H1 (cell line): ENCODE measurements at regions not wholly inside any gene's neighbourhood (a gene's known extent, or its start where the extent isn't known, plus 50 kb on each side); places are given as distances from the start of the nearest gene placed in this dataset.

Source experiments
- CTCF ChIA-PET: fragments of 300-600 bp; sonication (Branson Sonifier 250); formaldehyde crosslinking; loops from one replicate; lab custom pipeline; 2021; ENCODE audit not compliant: partially characterized antibody; lab: Charles Lee
- POLR2A ChIA-PET: fragments of 300-600 bp; sonication (Branson Sonifier 250); formaldehyde crosslinking; loops from one replicate; lab custom pipeline; 2021; ENCODE audit warnings: inconsistent platforms; ENCODE audit not compliant: partially characterized antibody; lab: Charles Lee
- DNase-seq, 2 experiments: peaks; one replicate each; pipeline versions ENCODE4 v3.0.0 to v3.0.0-alpha.2; 2010 to 2022; ENCODE audit warnings: low spot score in 2 of 2, low read depth in 1 of 2, mixed read lengths in 1 of 2
- FAIRE-seq: peaks from 2 replicates; lab custom pipeline; 2011; peaks lifted over from hg19 to GRCh38; lab: Jason Lieb, UNC
- H2AFZ ChIP-seq: 2 replicates; pipeline ENCODE4 v1.8.1; 2012; ENCODE audit warnings: low read length, inconsistent platforms
- H2AK5ac ChIP-seq: 2 replicates; pipeline ENCODE4 v1.6.1; 2013; ENCODE audit warnings: low read depth, low read length
- H2BK120ac ChIP-seq: replicated peaks from 2 replicates; pipeline ENCODE3; 2013; ENCODE audit warnings: low read depth, low read length, inconsistent platforms
- H2BK12ac ChIP-seq: 2 replicates; pipeline ENCODE4 v1.6.1; 2013; ENCODE audit warnings: low read depth, low read length
- H2BK15ac ChIP-seq: 2 replicates; pipeline ENCODE4 v1.6.1; 2013; ENCODE audit warnings: low read length
- H2BK20ac ChIP-seq: 2 replicates; pipeline ENCODE4 v1.6.1; 2013; ENCODE audit warnings: low read length
- H2BK5ac ChIP-seq: 2 replicates; pipeline ENCODE4 v1.6.1; 2013; ENCODE audit warnings: low read depth, low read length
- H3K14ac ChIP-seq: 2 replicates; pipeline ENCODE4 v1.6.1; 2013; ENCODE audit warnings: inconsistent platforms; ENCODE audit not compliant: insufficient read length
- H3K18ac ChIP-seq: 2 replicates; pipeline ENCODE4 v1.6.1; 2013; ENCODE audit warnings: low read length; ENCODE audit errors: extremely low read depth
- H3K23ac ChIP-seq: 2 replicates; pipeline ENCODE4 v1.6.1; 2013; ENCODE audit warnings: inconsistent platforms; ENCODE audit not compliant: insufficient read length
- H3K23me2 ChIP-seq: 2 replicates; pipeline ENCODE4 v1.6.1; 2013; ENCODE audit warnings: low read depth, low read length
- H3K27ac ChIP-seq: 2 replicates; pipeline ENCODE4 v1.6.1; 2011; ENCODE audit warnings: low read depth, low read length, inconsistent platforms
- H3K27me3 ChIP-seq, 4 experiments: replicated peaks in 1 of 4; 1 replicate in 1 of 4; 2 replicates in 3 of 4; pipeline versions ENCODE4 v1.6.1 to v1.8.1; 2011 to 2013; ENCODE audit warnings: low read length in 3 of 4, mild to moderate bottlenecking in 3 of 4, inconsistent platforms in 2 of 4, mixed read lengths in 2 of 4, moderate library complexity in 1 of 4; ENCODE audit not compliant: control insufficient read depth in 3 of 4, insufficient read depth in 3 of 4; ENCODE audit errors: extremely low read depth in 1 of 4
- H3K36me3 ChIP-seq, 4 experiments: 2 replicates each; pipeline versions ENCODE4 v1.6.1 to v1.8.1; 2011 to 2013; ENCODE audit warnings: mild to moderate bottlenecking in 4 of 4, low read length in 3 of 4, moderate library complexity in 2 of 4, control low read depth in 1 of 4, inconsistent platforms in 1 of 4; ENCODE audit not compliant: insufficient read depth in 4 of 4, control insufficient read depth in 2 of 4
- H3K4ac ChIP-seq: replicated peaks from 2 replicates; pipeline ENCODE3; 2013; ENCODE audit warnings: low read length, low read depth, mixed read lengths, inconsistent platforms; ENCODE audit not compliant: insufficient read length
- H3K4me1 ChIP-seq, 4 experiments: replicated peaks in 1 of 4; 1 replicate in 1 of 4; 2 replicates in 3 of 4; pipeline versions ENCODE4 v1.6.1 to v1.8.1; 2011 to 2013; ENCODE audit warnings: low read length in 3 of 4, inconsistent platforms in 2 of 4, mixed read lengths in 1 of 4; ENCODE audit not compliant: insufficient read depth in 4 of 4, control insufficient read depth in 3 of 4
- H3K4me2 ChIP-seq, 2 experiments: 2 replicates each; pipeline versions ENCODE4 v1.6.1 to v1.8.1; 2011 to 2013; ENCODE audit warnings: low read depth in 2 of 2, low read length in 2 of 2, control low read depth in 1 of 2, inconsistent platforms in 1 of 2, mild to moderate bottlenecking in 1 of 2; ENCODE audit not compliant: insufficient read depth in 1 of 2
- H3K4me3 ChIP-seq, 4 experiments: fragments of 200-600, 300-600 bp in 1 of 4; sonication (generic), shearing (Covaris generic), sonication (Bioruptor Twin) in 1 of 4; 2 replicates each; pipeline versions ENCODE4 v1.5.1 to v1.8.1; 2011 to 2016; ENCODE audit warnings: low read length in 4 of 4, low read depth in 3 of 4, control low read depth in 2 of 4, inconsistent platforms in 2 of 4, mild to moderate bottlenecking in 2 of 4, mixed read lengths in 1 of 4, moderate library complexity in 1 of 4; ENCODE audit not compliant: insufficient read depth in 2 of 4; ENCODE audit errors: extremely low read depth in 1 of 4
- H3K56ac ChIP-seq: replicated peaks from 2 replicates; pipeline ENCODE3; 2013; ENCODE audit warnings: low read depth, mild to moderate bottlenecking, mixed read lengths, low read length, inconsistent platforms; ENCODE audit not compliant: insufficient read length
- H3K79me1 ChIP-seq: 2 replicates; pipeline ENCODE4 v1.6.1; 2013; ENCODE audit warnings: low read depth, low read length, control low read depth
- H3K79me2 ChIP-seq, 2 experiments: 2 replicates each; pipeline versions ENCODE4 v1.6.1 to v1.8.1; 2012 to 2013; ENCODE audit warnings: low read length in 2 of 2, mild to moderate bottlenecking in 2 of 2, inconsistent platforms in 1 of 2; ENCODE audit not compliant: insufficient read depth in 2 of 2, control insufficient read depth in 1 of 2
- H3K9ac ChIP-seq, 4 experiments: replicated peaks in 1 of 4; 1 replicate in 1 of 4; 2 replicates in 3 of 4; pipeline versions ENCODE4 v1.6.1 to v1.8.1; 2011 to 2013; ENCODE audit warnings: low read depth in 3 of 4, low read length in 3 of 4, control low read depth in 2 of 4, mild to moderate bottlenecking in 2 of 4, moderate library complexity in 2 of 4, inconsistent platforms in 1 of 4; ENCODE audit errors: extremely low read depth in 1 of 4
- H3K9me3 ChIP-seq, 2 experiments: 2 replicates each; pipeline versions ENCODE4 v1.6.1 to v1.8.1; 2012 to 2013; ENCODE audit warnings: mild to moderate bottlenecking in 2 of 2, moderate library complexity in 2 of 2, control low read depth in 1 of 2, inconsistent platforms in 1 of 2, low read depth in 1 of 2, low read length in 1 of 2, mixed read lengths in 1 of 2; ENCODE audit not compliant: insufficient read depth in 2 of 2
- H4K20me1 ChIP-seq, 2 experiments: replicated peaks in 1 of 2; 2 replicates each; pipeline versions ENCODE3 to v1.8.1; 2011 to 2013; ENCODE audit warnings: inconsistent platforms in 2 of 2, low read length in 2 of 2, mild to moderate bottlenecking in 1 of 2; ENCODE audit not compliant: insufficient read depth in 2 of 2, control insufficient read depth in 1 of 2
- H4K5ac ChIP-seq: 2 replicates; pipeline ENCODE4 v1.6.1; 2013; ENCODE audit warnings: low read length, low read depth, mixed read lengths, inconsistent platforms; ENCODE audit not compliant: insufficient read length
- H4K8ac ChIP-seq: 2 replicates; pipeline ENCODE4 v1.8.0; 2013; ENCODE audit warnings: mild to moderate bottlenecking, moderate library complexity, low read length, inconsistent platforms; ENCODE audit not compliant: insufficient read depth; ENCODE audit errors: extremely low read depth
- H4K91ac ChIP-seq: replicated peaks from 2 replicates; pipeline ENCODE3; 2013; ENCODE audit warnings: low read length, mixed read lengths, inconsistent platforms; ENCODE audit not compliant: insufficient read length
- BCL11A ChIP-seq, 2 experiments: IDR thresholded peaks; one replicate each; pipeline ENCODE4 v1.6.1; 2011; ENCODE audit warnings: low read depth in 2 of 2, low read length in 2 of 2, mild to moderate bottlenecking in 2 of 2
- HDAC2 ChIP-seq, 2 experiments: fragments of 300-600 bp in 1 of 2; sonication (generic) in 1 of 2; IDR thresholded peaks; 2 replicates each; pipeline ENCODE4 v1.6.1; 2011 to 2012; ENCODE audit warnings: low read depth in 2 of 2, low read length in 2 of 2, mild to moderate bottlenecking in 2 of 2, moderate library complexity in 2 of 2, borderline replicate concordance in 1 of 2, inconsistent platforms in 1 of 2
- KDM5A ChIP-seq: fragments of 200-600 bp; IDR thresholded peaks from 2 replicates; pipeline ENCODE4 v1.7.1; 2012; ENCODE audit warnings: mild to moderate bottlenecking, low read length, inconsistent platforms, mixed read lengths
- RFX5 ChIP-seq: IDR thresholded peaks from 2 replicates; pipeline ENCODE4 v1.6.1; 2011; ENCODE audit warnings: low read depth, low read length, improper control_type of control experiment, borderline replicate concordance
- SP1 ChIP-seq: IDR thresholded peaks from 2 replicates; pipeline ENCODE4 v1.6.1; 2011; ENCODE audit warnings: low read depth, low read length
- WGBS, 2 experiments: shearing (Covaris generic) in 1 of 2; methylation state at CpG; one replicate each; pipeline versions ENCODE4 v1.1.6 to v1.1.7; 2013 to 2015; ENCODE audit warnings: low lambda C conversion rate in 2 of 2, mixed read lengths in 2 of 2, inconsistent platforms in 1 of 2, low coverage in 1 of 2, missing lambda C conversion rate in 1 of 2; ENCODE audit not compliant: insufficient replicate concordance in 2 of 2, insufficient coverage in 1 of 2, insufficient read length in 1 of 2; ENCODE audit errors: extremely low coverage in 1 of 2, missing lambda C conversion rate in 1 of 2; 5-methylcytosine and 5-hydroxymethylcytosine counted together

DNA sequence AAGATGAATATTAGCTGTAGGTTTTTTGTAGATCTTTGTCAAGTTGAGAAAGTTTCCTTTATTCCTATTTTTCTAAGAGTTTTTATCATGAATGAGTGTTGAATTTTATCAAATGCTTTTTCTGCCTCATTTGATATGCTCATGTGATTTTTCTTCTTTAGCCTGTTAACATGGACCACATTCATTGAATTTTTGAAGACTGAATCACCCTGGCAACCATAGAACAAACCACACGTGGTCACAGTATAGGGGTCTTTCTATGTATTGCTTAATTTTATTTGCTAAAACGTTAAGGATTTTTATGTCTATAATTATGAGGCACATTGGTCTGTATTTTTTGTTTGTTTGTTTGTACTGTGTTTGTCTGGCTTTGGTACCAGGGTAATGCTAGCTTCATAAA is 201.7 kb upstream of the CWC22 start:
- Histone ChIP-seq H2BK20ac (no peak overlapping the region), H2BK5ac (no peak overlapping the region), H3K23ac (no peak overlapping the region), H3K9ac (no peak overlapping the region), H2BK12ac (no peak overlapping the region), H3K27ac (no peak overlapping the region), H3K79me2 (no peaks in the 10 kb centered on the region), H4K20me1 (no peaks in the 10 kb centered on the region), H3K4me1 (no peaks in the 10 kb centered on the region), H3K4me2 (no peak overlapping the region), H3K4ac (no peak overlapping the region), H4K91ac (no peak overlapping the region), H3K79me1 (no peaks in the 10 kb centered on the region), H3K9me3 (no peaks in the 10 kb centered on the region), H4K8ac (no peak overlapping the region), H4K5ac (no peak overlapping the region), H2BK120ac (no peak overlapping the region), H3K14ac (no peak overlapping the region), H3K56ac (no peak overlapping the region), H3K4me3 (no peak overlapping the region), H3K27me3 (no peaks in the 10 kb centered on the region), H3K23me2 (no peaks in the 10 kb centered on the region), H3K36me3 (no peaks in the 10 kb centered on the region), H2AK5ac (no peak overlapping the region), H2AFZ (no peak overlapping the region), H3K18ac (no peak overlapping the region), H2BK15ac (no peak overlapping the region)
- 78% methylated on average over 2 of the region's 2 CpGs; no CpG with 5 or more reads in 1 of the 2 experiments for WGBS, 2 experiments
- FAIRE-seq (no peak), DNase-seq (no peak)
- CTCF ChIA-PET: no interaction called here
- POLR2A ChIA-PET: no interaction called here
- no peak for TF ChIP-seq BCL11A (IDR thresholded peaks at IDR 0.05; ENCODE audit: low read depth in 2 of 2, low read length in 2 of 2)
- no peak for TF ChIP-seq HDAC2 (IDR thresholded peaks at IDR 0.05; ENCODE audit: borderline replicate concordance in 1 of 2, low read depth in 2 of 2, low read length in 2 of 2)
- no peak for TF ChIP-seq RFX5
- TF ChIP-seq SP1: no peak
- no peak for TF ChIP-seq KDM5A
